NT2/D1 (cell line): ENCODE measurements at regions not wholly inside any gene's neighbourhood (a gene's known extent, or its start where the extent isn't known, plus 50 kb on each side); places are given as distances from the start of the nearest gene placed in this dataset.
"Not testable (repeated sequence)": the region's sequence is repeated elsewhere in the genome, so short reads cannot be mapped to it uniquely, and the experiment has no call there.

ENCODE experiments used
- YY1 ChIP-seq: IDR thresholded peaks from 2 replicates; pipeline ENCODE4 v1.6.1; 2011; ENCODE audit not compliant: insufficient read length, insufficient read depth
- ZNF274 ChIP-seq: IDR thresholded peaks from 2 replicates; pipeline ENCODE4 v1.6.1; 2011; ENCODE audit warnings: mild to moderate bottlenecking, low read depth, low read length

- not testable (repeated sequence) for TF ChIP-seq ZNF274, YY1
Measured at GRCh38 chr4:134501488-134501887, 299.9 kb upstream of the PABPC4L start.
